ENCODE measurements at regions not wholly inside any gene's neighbourhood (a gene's known extent, or its start where the extent isn't known, plus 50 kb on each side); places are given as distances from the start of the nearest gene placed in this dataset.

- H4K20me1 ChIP-seq (ENCODE audit: insufficient read depth, low read length), result no peaks in the 10 kb centered on the region
- no peak overlapping the region for H3K4me2 ChIP-seq (ENCODE audit: low read length)
- no peak for TF ChIP-seq EZH2phosphoT487 (IDR thresholded peaks at IDR 0.05; ENCODE audit: borderline replicate concordance, low read depth, low read length)
- no peak for TF ChIP-seq CTCF (conservative IDR thresholded peaks at IDR 0.05; ENCODE audit: low read length)
- H3K27ac ChIP-seq (ENCODE audit: low read depth, low read length, poor library complexity, severe bottlenecking), result no peak overlapping the region
- DNase-seq (ENCODE audit: low spot score), result no peak
- no peaks in the 10 kb centered on the region for H3K36me3 ChIP-seq (ENCODE audit: insufficient read depth, low read length)
- ChIA-PET CTCF (ENCODE audit: unreplicated experiment) (no interaction called here), POLR2A (interaction anchor here (0.5 to 0.6 kb wide), 2 partner anchors 16 to 40 kb away, joined by 3 read pairs; no protein-coding TSS in a partner anchor)
- no peaks in the 10 kb centered on the region for H3K9me3 ChIP-seq (ENCODE audit: low read length)
- intact Hi-C loops (cut with micrococcal nuclease; ENCODE audit: unreplicated experiment), result no loop called here
- H2AFZ ChIP-seq (ENCODE audit: low read length), result no peak overlapping the region
- no peaks in the 10 kb centered on the region for H3K4me1 ChIP-seq (ENCODE audit: insufficient read depth, low read length, poor library complexity, severe bottlenecking)
- H3K4me3 ChIP-seq (ENCODE audit: low read depth, low read length, poor library complexity, severe bottlenecking), result no peak overlapping the region
- no peaks in the 10 kb centered on the region for H3K9me2 ChIP-seq (ENCODE audit: insufficient read depth, low read length)
- no TSS peak for BruUV-seq (replicated peaks)
- no peaks in the 10 kb centered on the region for H3K79me2 ChIP-seq (ENCODE audit: insufficient read depth, low read depth, low read length)
Measured at GRCh38 chr16:87245511-87245910, 71.7 kb downstream of the C16orf95 start.

- H4K20me1 ChIP-seq (ENCODE audit: insufficient read depth, low read length), result no peaks in the 10 kb centered on the region
- BruUV-seq (replicated peaks), result no TSS peak
- DNase-seq (ENCODE audit: low spot score), result no peak
- ChIA-PET CTCF (ENCODE audit: unreplicated experiment) (no interaction called here), POLR2A (no interaction called here)
- intact Hi-C loops (cut with micrococcal nuclease; ENCODE audit: unreplicated experiment), result no loop called here
- no peaks in the 10 kb centered on the region for H3K9me3 ChIP-seq (ENCODE audit: low read length)
- H3K4me1 ChIP-seq (ENCODE audit: insufficient read depth, low read length, poor library complexity, severe bottlenecking), result no peaks in the 10 kb centered on the region
- no peaks in the 10 kb centered on the region for H3K36me3 ChIP-seq (ENCODE audit: insufficient read depth, low read length)
- H3K9me2 ChIP-seq (ENCODE audit: insufficient read depth, low read length), result no peaks in the 10 kb centered on the region
- no peak for TF ChIP-seq EZH2phosphoT487 (IDR thresholded peaks at IDR 0.05; ENCODE audit: borderline replicate concordance, low read depth, low read length)
- no peak for TF ChIP-seq CTCF (conservative IDR thresholded peaks at IDR 0.05; ENCODE audit: low read length)
- H3K79me2 ChIP-seq (ENCODE audit: insufficient read depth, low read depth, low read length), result no peaks in the 10 kb centered on the region
- no peak overlapping the region for H3K27ac ChIP-seq (ENCODE audit: low read depth, low read length, poor library complexity, severe bottlenecking)
- no peak overlapping the region for H2AFZ ChIP-seq (ENCODE audit: low read length)
- no peak overlapping the region for H3K4me2 ChIP-seq (ENCODE audit: low read length)
- no peak overlapping the region for H3K4me3 ChIP-seq (ENCODE audit: low read depth, low read length, poor library complexity, severe bottlenecking)
Measured at GRCh38 chr16:87246269-87247065, 70.7 kb downstream of the C16orf95 start.

- ChIA-PET POLR2A (no interaction called here), CTCF (ENCODE audit: unreplicated experiment) (no interaction called here)
- H4K20me1 ChIP-seq (ENCODE audit: insufficient read depth, low read length), result no peaks in the 10 kb centered on the region
- H3K9me2 ChIP-seq (ENCODE audit: insufficient read depth, low read length), result no peaks in the 10 kb centered on the region
- no peak overlapping the region for H3K4me2 ChIP-seq (ENCODE audit: low read length)
- H3K79me2 ChIP-seq (ENCODE audit: insufficient read depth, low read depth, low read length), result no peaks in the 10 kb centered on the region
- no peak overlapping the region for H2AFZ ChIP-seq (ENCODE audit: low read length)
- BruUV-seq (replicated peaks), result no TSS peak
- TF ChIP-seq EZH2phosphoT487 (IDR thresholded peaks at IDR 0.05; ENCODE audit: borderline replicate concordance, low read depth, low read length), result no peak
- TF ChIP-seq CTCF (conservative IDR thresholded peaks at IDR 0.05; ENCODE audit: low read length), result no peak
- H3K9me3 ChIP-seq (ENCODE audit: low read length), result no peaks in the 10 kb centered on the region
- intact Hi-C loops (cut with micrococcal nuclease; ENCODE audit: unreplicated experiment), result no loop called here
- no peaks in the 10 kb centered on the region for H3K4me1 ChIP-seq (ENCODE audit: insufficient read depth, low read length, poor library complexity, severe bottlenecking)
- no peak overlapping the region for H3K27ac ChIP-seq (ENCODE audit: low read depth, low read length, poor library complexity, severe bottlenecking)
- H3K36me3 ChIP-seq (ENCODE audit: insufficient read depth, low read length), result no peaks in the 10 kb centered on the region
- no peak overlapping the region for H3K4me3 ChIP-seq (ENCODE audit: low read depth, low read length, poor library complexity, severe bottlenecking)
- no peak for DNase-seq (ENCODE audit: low spot score)
Measured at GRCh38 chr16:87248714-87249113, 68.5 kb downstream of the C16orf95 start.

Data from OCI-LY7 (cell line).